Stimulated activated CD4-positive, alpha-beta T cell treated with anti-CD3 and anti-CD28 coated beads, Interleukin-15, amount 100 ng/mL, for 1 hour (primary cell): ENCODE measurements at regions not wholly inside any gene's neighbourhood (a gene's known extent, or its start where the extent isn't known, plus 50 kb on each side); places are given as distances from the start of the nearest gene placed in this dataset.

ENCODE experiments used
- DNase-seq, 2 donors: peaks; one replicate each; pipeline ENCODE4 v3.0.0-alpha.2; 2020; ENCODE audit warnings: low read depth in 1 of 2, low spot score in 1 of 2

- no peak for DNase-seq
Observed at GRCh38 chr2:22518641-22519040, 866.3 kb upstream of the KLHL29 start.

- DNase-seq, result no peak
Observed at GRCh38 chr2:22520369-22521288, 864.4 kb upstream of the KLHL29 start.

GRCh38 chr2:22521620-22522019 is 863.4 kb upstream of the KLHL29 start:
- no peak for DNase-seq

- no peak for DNase-seq
Observed at GRCh38 chr2:22525681-22526080, 859.3 kb upstream of the KLHL29 start.

- no peak for DNase-seq
Observed at GRCh38 chr2:22530131-22530530, 854.8 kb upstream of the KLHL29 start.

GRCh38 chr2:22536133-22536532 is 848.8 kb upstream of the KLHL29 start:
- DNase-seq, result no peak

GRCh38 chr2:22554453-22554852 is 830.5 kb upstream of the KLHL29 start:
- DNase-seq, result no peak

GRCh38 chr2:22557406-22557805 is 827.6 kb upstream of the KLHL29 start:
- no peak for DNase-seq

GRCh38 chr2:22560021-22560420 is 825.0 kb upstream of the KLHL29 start:
- no peak for DNase-seq

GRCh38 chr2:22579341-22579740 is 805.6 kb upstream of the KLHL29 start:
- DNase-seq, result no peak

GRCh38 chr2:22582107-22582506 is 802.9 kb upstream of the KLHL29 start:
- no peak for DNase-seq

- DNase-seq, result no peak
Observed at GRCh38 chr2:22596306-22596705, 788.7 kb upstream of the KLHL29 start.

GRCh38 chr2:22600156-22600555 is 784.8 kb upstream of the KLHL29 start:
- DNase-seq, result no peak

GRCh38 chr2:22600999-22601398 is 784.0 kb upstream of the KLHL29 start:
- DNase-seq, result no peak

GRCh38 chr2:22604136-22604535 is 780.8 kb upstream of the KLHL29 start:
- no peak for DNase-seq

- DNase-seq, result no peak
Observed at GRCh38 chr2:22616031-22616430, 768.9 kb upstream of the KLHL29 start.

- DNase-seq, result no peak
Observed at GRCh38 chr2:22623620-22624019, 761.4 kb upstream of the KLHL29 start.

GRCh38 chr2:22626621-22627020 is 758.4 kb upstream of the KLHL29 start:
- DNase-seq, result no peak

- no peak for DNase-seq
Observed at GRCh38 chr2:22628221-22628620, 756.8 kb upstream of the KLHL29 start.

GRCh38 chr2:22628906-22629305 is 756.1 kb upstream of the KLHL29 start:
- no peak for DNase-seq

- DNase-seq, result no peak
Observed at GRCh38 chr2:22634167-22634566, 750.8 kb upstream of the KLHL29 start.

- no peak for DNase-seq
Observed at GRCh38 chr2:22656426-22656825, 728.6 kb upstream of the KLHL29 start.

- DNase-seq, result no peak
Observed at GRCh38 chr2:22673529-22673928, 711.5 kb upstream of the KLHL29 start.
